ENCODE measurements at regions not wholly inside any gene's neighbourhood (a gene's known extent, or its start where the extent isn't known, plus 50 kb on each side); places are given as distances from the start of the nearest gene placed in this dataset.

- no peaks in the 10 kb centered on the region for H4K20me1 ChIP-seq (ENCODE audit: insufficient read depth, low read length)
- no peak overlapping the region for H2BK5ac ChIP-seq (ENCODE audit: low read depth, low read length, poor library complexity, severe bottlenecking)
- BruUV-seq (replicated peaks): no TSS peak
- no peak overlapping the region for H4K5ac ChIP-seq (ENCODE audit: low read depth, low read length)
- H3K79me1 ChIP-seq (ENCODE audit: low read depth in 1 of 2, low read length in 2 of 2): no peaks in the 10 kb centered on the region
- no peak overlapping the region for H3K4me3 ChIP-seq (ENCODE audit: insufficient read depth, low read depth, low read length)
- intact Hi-C loops (cut with micrococcal nuclease) (no loop called here), dilution Hi-C loops (cut with HindIII; ENCODE audit: low sequenced_read_pairs, unreplicated experiment) (no loop called here), in situ Hi-C loops (cut with MboI; ENCODE audit: low sequenced_read_pairs) (no loop called here)
- no peaks in the 10 kb centered on the region for H3K27me3 ChIP-seq (ENCODE audit: control insufficient read depth, insufficient read depth, low read length)
- no peak overlapping the region for H3K4me2 ChIP-seq (ENCODE audit: low read depth, low read length)
- H3K18ac ChIP-seq (ENCODE audit: low read depth, low read length): no peak overlapping the region
- H2BK15ac ChIP-seq (ENCODE audit: low read depth, low read length): no peak overlapping the region
- H2AFZ ChIP-seq (replicated peaks; ENCODE audit: low read length, poor library complexity): no peak overlapping the region
- no peak overlapping the region for H2AK9ac ChIP-seq (replicated peaks; ENCODE audit: low read depth, low read length, poor library complexity)
- no peak overlapping the region for H4K8ac ChIP-seq (ENCODE audit: low read depth in 2 of 2, low read length in 2 of 2)
- no peak overlapping the region for H3K23ac ChIP-seq (ENCODE audit: low read depth, low read length)
- H3K14ac ChIP-seq (replicated peaks; ENCODE audit: low read depth, low read length): no peak overlapping the region
- POLR2A ChIA-PET (ENCODE audit: unreplicated experiment): no interaction called here
- no peak overlapping the region for H3K56ac ChIP-seq (ENCODE audit: extremely low read depth, insufficient read depth, low read length)
- H2AK5ac ChIP-seq (ENCODE audit: low read depth, low read length): no peak overlapping the region
- DNase-seq: no peak
- no peak overlapping the region for H2BK120ac ChIP-seq (ENCODE audit: low read depth, low read length)
- WGBS, 2 experiments (ENCODE audit: extremely low coverage in 2 of 2, insufficient read length in 1 of 2): no CpG with 5 or more reads among the region's 3 CpGs
- no peak overlapping the region for H3K4ac ChIP-seq (ENCODE audit: low read depth, low read length)
- H3K9ac ChIP-seq (ENCODE audit: low read depth, low read length): no peak overlapping the region
- H3K9me3 ChIP-seq (ENCODE audit: control insufficient read depth, insufficient read depth, low read length): no peaks in the 10 kb centered on the region
- CTCF ChIA-PET: no interaction called here
- TF ChIP-seq BHLHE40 (IDR thresholded peaks at IDR 0.05; ENCODE audit: low read depth, low read length) (no peak), ELK1 (IDR thresholded peaks at IDR 0.05; ENCODE audit: borderline replicate concordance, low read depth, low read length) (no peak), RFX5 (IDR thresholded peaks at IDR 0.05; ENCODE audit: low read depth, low read length) (no peak), MAFK (IDR thresholded peaks at IDR 0.05; ENCODE audit: low read depth, low read length) (no peak), MXI1 (IDR thresholded peaks at IDR 0.05; ENCODE audit: borderline replicate concordance, low read depth, low read length) (no peak), FOS (IDR thresholded peaks at IDR 0.05; ENCODE audit: low read depth, low read length) (no peak), USF2 (IDR thresholded peaks at IDR 0.05; ENCODE audit: low read depth, low read length) (no peak), SMC3 (IDR thresholded peaks at IDR 0.05; ENCODE audit: low read depth, low read length) (no peak), CHD1 (IDR thresholded peaks at IDR 0.05; ENCODE audit: low read depth, low read length) (no peak)
- no peak for ATAC-seq (ENCODE audit: low read depth)
- H3K4me1 ChIP-seq (ENCODE audit: control insufficient read depth, insufficient read depth, low read length): no peaks in the 10 kb centered on the region
- no peaks in the 10 kb centered on the region for H3K36me3 ChIP-seq (ENCODE audit: control insufficient read depth, insufficient read depth, low read length)
- no peaks in the 10 kb centered on the region; the same call in 1 of the 2 replicates for H3K9me1 ChIP-seq (ENCODE audit: insufficient read depth, low read length)
- no peak overlapping the region for H3K27ac ChIP-seq (ENCODE audit: insufficient read depth, low read length)
- H4K91ac ChIP-seq (ENCODE audit: insufficient read depth, low read depth, low read length): no peak overlapping the region
- no peak overlapping the region for H2BK20ac ChIP-seq (ENCODE audit: low read depth, low read length)
Measured at GRCh38 chr5:173529861-173530260, 86.6 kb downstream of the BOD1 start.
